B cell (primary cell): ENCODE measurements at regions not wholly inside any gene's neighbourhood (a gene's known extent, or its start where the extent isn't known, plus 50 kb on each side); places are given as distances from the start of the nearest gene placed in this dataset.

Experiments
- CTCF ChIP-seq: fragments of 200-600 bp; IDR thresholded peaks from one replicate; pipeline ENCODE4 v1.8.0; 2022; ENCODE audit warnings: antibody characterized with exemption, mild to moderate bottlenecking
- EZH2 ChIP-seq: IDR thresholded peaks from 2 replicates; pipeline ENCODE4 v1.6.1; 2012; ENCODE audit warnings: borderline replicate concordance, low read depth, mild to moderate bottlenecking, moderate library complexity, low read length; ENCODE audit not compliant: insufficient read depth, poor library complexity, severe bottlenecking

DNA sequence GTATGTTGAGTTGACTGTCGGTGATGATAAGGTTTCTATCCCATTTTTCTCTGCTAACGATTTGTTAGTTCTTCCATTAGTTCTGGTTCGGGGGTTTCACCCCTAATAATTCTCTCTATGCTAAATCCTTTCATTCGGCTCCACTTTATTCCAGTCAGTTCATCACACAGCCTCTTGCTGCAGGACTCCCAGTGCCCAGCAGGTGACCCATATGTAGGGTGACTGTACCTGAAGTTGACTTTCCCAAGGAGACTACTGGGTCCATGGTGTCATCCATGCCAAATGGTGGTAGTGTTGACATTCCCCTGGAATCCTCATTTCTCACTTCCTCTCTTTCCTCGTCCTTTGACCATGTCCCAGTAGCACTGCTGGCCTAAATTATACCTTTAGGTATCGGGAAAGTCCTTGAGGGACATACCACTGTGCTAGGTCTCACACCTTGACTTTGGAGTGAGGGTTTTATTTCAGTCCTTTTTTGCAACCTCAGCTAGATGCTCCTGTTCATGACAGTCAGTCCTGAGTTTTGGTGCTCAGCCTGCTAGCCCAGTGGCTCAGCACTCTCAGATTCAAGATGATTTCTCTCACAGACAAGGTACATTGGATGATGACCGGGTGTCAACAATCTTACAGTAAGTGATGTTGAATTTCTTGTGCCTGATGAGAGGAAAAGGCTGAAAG lies 105.1 kb upstream of the ARHGAP24 start:
- no peak for TF ChIP-seq CTCF
- TF ChIP-seq EZH2 = no peak
